D721Med (cell line): ENCODE measurements at regions not wholly inside any gene's neighbourhood (a gene's known extent, or its start where the extent isn't known, plus 50 kb on each side); places are given as distances from the start of the nearest gene placed in this dataset.

ENCODE experiments used
- DNase-seq: peaks from one replicate; pipeline ENCODE4 v3.0.0; 2011; ENCODE audit warnings: low spot score; ENCODE audit not compliant: insufficient read length
- FAIRE-seq: peaks from 2 replicates; lab custom pipeline; 2011; peaks lifted over from hg19 to GRCh38; lab: Jason Lieb, UNC
- CTCF ChIP-seq: IDR thresholded peaks from 2 replicates; pipeline ENCODE4 v1.5.1; 2012; ENCODE audit warnings: mild to moderate bottlenecking, control low read depth; ENCODE audit not compliant: insufficient read depth; ENCODE audit errors: missing control alignments

- no peak for TF ChIP-seq CTCF
- no peak for DNase-seq
- FAIRE-seq = no peak
Measured at GRCh38 chr5:54774281-54775170, 210.9 kb downstream of the ESM1 start.

- no peak for TF ChIP-seq CTCF
- no peak for DNase-seq
- no peak for FAIRE-seq
Measured at GRCh38 chr5:54772684-54773083, 212.7 kb downstream of the ESM1 start.

- no peak for TF ChIP-seq CTCF
- DNase-seq (no peak), FAIRE-seq (no peak)
Measured at GRCh38 chr5:54772231-54772630, 213.2 kb downstream of the ESM1 start.

GRCh38 chr5:54769746-54770145 is 215.6 kb downstream of the ESM1 start:
- DNase-seq (no peak), FAIRE-seq (no peak)
- TF ChIP-seq CTCF = no peak

GRCh38 chr5:54769072-54769471 is 216.3 kb downstream of the ESM1 start:
- DNase-seq = no peak
- no peak for FAIRE-seq
- TF ChIP-seq CTCF = no peak

- no peak for TF ChIP-seq CTCF
- FAIRE-seq (no peak), DNase-seq (no peak)
Measured at GRCh38 chr5:54766748-54767147, 218.6 kb downstream of the ESM1 start.
